Right cardiac atrium (tissue), 5 donors: ENCODE measurements at regions not wholly inside any gene's neighbourhood (a gene's known extent, or its start where the extent isn't known, plus 50 kb on each side); places are given as distances from the start of the nearest gene placed in this dataset.

Source experiments
- ATAC-seq, 2 donors: fragments of 200-7000 bp; cut with Tn5 transposase; one replicate each; pipeline versions ENCODE4 v1.8.0 to v1.9.1; 2020; ENCODE audit warnings: moderate library complexity in 2 of 2, mild to moderate bottlenecking in 1 of 2
- DNase-seq, 3 donors: peaks; one replicate each; pipeline ENCODE4 v3.0.0-alpha.2; 2020
- H3K27ac ChIP-seq: one replicate; pipeline ENCODE4 v1.5.1; 2013; ENCODE audit warnings: mild to moderate bottlenecking, low read length, control low read depth, moderate library complexity
- H3K27me3 ChIP-seq: one replicate; pipeline ENCODE4 v1.6.1; 2013; ENCODE audit not compliant: control insufficient read depth, insufficient read depth
- H3K4me1 ChIP-seq: one replicate; pipeline ENCODE4 v1.6.1; 2013; ENCODE audit warnings: low read length; ENCODE audit not compliant: control insufficient read depth, insufficient read depth
- H3K4me3 ChIP-seq: one replicate; pipeline ENCODE4 v1.5.1; 2013; ENCODE audit warnings: low read length, control low read depth
- H3K9me3 ChIP-seq: one replicate; pipeline ENCODE4 v1.6.1; 2013; ENCODE audit warnings: low read length; ENCODE audit not compliant: control insufficient read depth
- WGBS: extraction: QIAGEN DNeasy Blood & Tissue Kit; methylation state at CpG from one replicate; pipeline ENCODE4 v1.1.7; 2013; 5-methylcytosine and 5-hydroxymethylcytosine counted together
- intact Hi-C, 4 donors: fragments of 100-400 bp; cut with DNase I; formaldehyde crosslinking; loops; one replicate each; pipeline versions ENCODE4 v1.11.0 to v1.14.0; 2022 to 2023
- donor health status: healthy with polysubstance abuse.
- donor health status: DM: no; HTN: yes; CAD: no.
- donor health status: DM: no; HTN: no; CAD: no.
- donor health status: DM: no; HTN: yes; CAD: no; lungs with severe emphysema.
- donor health status: DM: yes; HTN: yes; CAD: no.

GRCh38 chr15:58235961-58236360 is 97.8 kb downstream of the AQP9 start:
- intact Hi-C loops, result no loop called here
- no peak for DNase-seq
- no peak for ATAC-seq
- Histone ChIP-seq H3K9me3 (no peaks in the 10 kb centered on the region), H3K27ac (peak overlapping the region; percentile 24), H3K27me3 (no peaks in the 10 kb centered on the region), H3K4me1 (no peaks in the 10 kb centered on the region), H3K4me3 (no peak overlapping the region)
- WGBS, result 86% methylated on average over 3 of the region's 3 CpGs

- Histone ChIP-seq H3K4me3 (no peak overlapping the region), H3K4me1 (peaks cover 6% of the 10 kb centered on the region), H3K9me3 (no peaks in the 10 kb centered on the region), H3K27me3 (no peaks in the 10 kb centered on the region), H3K27ac (peak overlapping the region; percentile 49)
- intact Hi-C loops, result no loop called here
- WGBS, result 87% methylated on average over 9 of the region's 9 CpGs
- ATAC-seq, result no peak
- DNase-seq, result no peak
Measured at GRCh38 chr15:58240191-58240932, 102.2 kb downstream of the AQP9 start.

DNA sequence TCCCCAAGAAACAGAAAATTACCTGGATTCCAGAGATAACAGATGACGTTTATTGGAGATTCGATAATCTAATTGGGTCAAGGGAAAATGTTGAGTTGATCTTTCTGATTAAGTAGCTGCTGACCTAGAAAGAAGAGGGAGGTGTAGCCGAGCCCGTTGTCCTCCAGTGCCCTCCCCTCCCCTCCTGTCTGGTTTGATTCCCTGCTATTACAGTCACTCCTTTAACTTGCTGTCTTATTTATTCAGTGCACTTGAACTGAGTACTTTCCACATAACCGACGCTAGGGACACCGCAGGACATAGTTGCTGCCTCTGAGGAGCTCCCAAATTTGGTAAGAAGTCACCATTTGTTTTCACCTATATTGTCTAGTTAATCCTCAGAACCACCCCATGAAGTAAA is 103.7 kb downstream of the AQP9 start:
- H3K4me3 ChIP-seq, result no peak overlapping the region
- WGBS, result 59% methylated on average over 7 of the region's 7 CpGs
- no peaks in the 10 kb centered on the region for H3K27me3 ChIP-seq
- H3K27ac ChIP-seq, result peak overlapping the region; percentile 55
- DNase-seq (no peak), ATAC-seq (peak; percentile 44 to 63)
- H3K4me1 ChIP-seq, result peaks cover 6% of the 10 kb centered on the region
- intact Hi-C loops, result no loop called here
- no peaks in the 10 kb centered on the region for H3K9me3 ChIP-seq

GRCh38 chr15:58243070-58243469 is 104.9 kb downstream of the AQP9 start:
- H3K9me3 ChIP-seq, result no peaks in the 10 kb centered on the region
- 56% methylated on average over 7 of the region's 7 CpGs for WGBS
- no peak overlapping the region for H3K4me3 ChIP-seq
- ATAC-seq (no peak), DNase-seq (no peak)
- peaks cover 9% of the 10 kb centered on the region for H3K4me1 ChIP-seq
- no peaks in the 10 kb centered on the region for H3K27me3 ChIP-seq
- peak overlapping the region; percentile 63 for H3K27ac ChIP-seq
- intact Hi-C loops, result no loop called here

DNA sequence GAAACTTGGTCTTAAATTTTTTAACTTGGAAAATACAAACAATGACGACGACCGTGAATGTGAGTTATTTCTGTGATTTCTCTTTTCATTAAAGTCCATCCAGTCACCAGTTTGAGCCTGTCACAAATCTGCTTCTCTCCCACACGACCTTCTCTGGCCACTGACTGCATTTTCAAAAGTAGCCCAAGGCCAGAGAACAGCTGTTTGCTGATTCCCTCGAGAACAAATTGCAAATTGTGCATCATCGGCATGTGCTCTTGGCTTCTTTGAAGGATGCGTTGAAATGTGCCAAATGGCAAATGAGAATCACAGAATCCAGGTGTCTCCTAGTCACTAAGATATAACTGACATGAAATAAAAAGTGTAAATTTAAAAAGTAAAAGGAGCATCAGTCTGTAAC is 106.4 kb downstream of the AQP9 start:
- no peak overlapping the region for H3K4me3 ChIP-seq
- WGBS, result 78% methylated on average over 7 of the region's 7 CpGs
- DNase-seq, result no peak
- no peaks in the 10 kb centered on the region for H3K9me3 ChIP-seq
- H3K27ac ChIP-seq, result peak overlapping the region; percentile 42
- no peak for ATAC-seq
- no peaks in the 10 kb centered on the region for H3K27me3 ChIP-seq
- peaks cover 11% of the 10 kb centered on the region for H3K4me1 ChIP-seq
- intact Hi-C loops, result no loop called here

DNA sequence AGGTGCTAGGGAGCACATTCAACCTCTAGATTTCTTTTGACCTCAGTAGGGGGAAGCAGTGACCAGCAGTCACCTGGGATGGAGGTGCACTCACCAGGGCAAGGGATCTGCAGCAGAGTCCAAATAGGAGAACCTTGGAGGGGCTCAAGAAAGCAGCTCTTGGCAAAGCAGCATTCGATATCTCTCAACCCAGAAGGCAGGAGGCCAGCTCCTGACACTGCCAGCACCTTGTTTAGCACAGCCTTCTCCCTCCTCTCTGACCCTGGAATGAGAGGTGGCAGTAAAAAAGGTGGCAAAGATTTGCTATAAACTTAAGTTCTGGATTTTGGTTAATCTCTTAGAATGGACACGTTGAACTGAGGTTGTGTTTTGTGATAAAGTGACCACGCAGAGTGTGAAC is 107.9 kb downstream of the AQP9 start:
- peak in 2 of 3 donors; percentile 65 to 70 for DNase-seq
- Histone ChIP-seq H3K27me3 (no peaks in the 10 kb centered on the region), H3K4me1 (peaks cover 11% of the 10 kb centered on the region), H3K9me3 (no peaks in the 10 kb centered on the region), H3K27ac (peak overlapping the region; percentile 94), H3K4me3 (no peak overlapping the region)
- ATAC-seq, result no peak
- WGBS, result 55% methylated on average over 3 of the region's 3 CpGs
- intact Hi-C loops, result no loop called here

DNA sequence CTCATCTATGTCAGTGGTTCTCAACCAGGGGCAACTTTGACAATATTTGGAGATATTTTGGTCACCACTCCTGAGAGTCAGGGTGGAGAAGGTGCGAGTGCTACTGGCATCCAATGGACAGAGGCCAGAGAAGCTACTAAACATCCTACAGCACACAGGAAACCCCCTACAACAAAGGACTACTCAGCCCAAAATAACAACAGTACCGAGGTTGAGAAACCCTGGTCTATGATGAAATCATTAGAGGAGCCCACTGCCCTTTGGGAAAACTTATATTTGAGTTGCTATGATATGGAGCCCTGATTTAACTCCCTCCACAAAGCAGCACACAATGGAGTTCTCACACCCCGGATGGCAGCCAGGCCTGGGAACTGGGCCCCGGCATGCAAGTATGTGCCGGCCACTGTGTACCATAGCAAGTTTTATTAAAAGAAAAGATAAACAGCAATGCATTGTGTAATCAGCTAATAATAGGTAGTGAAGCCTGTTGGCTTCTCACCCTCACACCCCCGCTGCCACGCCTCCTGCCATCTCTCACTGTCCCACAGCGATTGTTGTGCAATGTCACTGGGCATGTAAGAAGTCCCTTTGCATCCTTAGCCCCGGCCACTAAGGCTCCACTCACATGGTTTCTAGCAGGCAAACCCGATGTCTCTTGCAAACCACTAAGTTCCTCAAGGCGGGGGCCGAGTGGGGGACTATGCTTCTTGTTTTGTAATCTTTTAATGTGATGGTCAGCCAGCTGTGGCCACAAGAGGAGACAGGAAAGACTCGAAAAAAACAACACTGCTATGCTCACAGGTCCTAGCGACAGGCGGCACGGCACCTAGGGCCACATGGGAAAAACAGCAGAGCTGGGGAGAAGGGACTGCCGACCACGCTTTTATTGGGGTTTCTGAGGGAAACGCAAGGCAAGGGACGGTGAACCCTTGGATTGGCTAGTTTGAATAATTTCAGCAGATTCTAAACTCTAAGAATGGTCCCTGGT is 110.0 kb downstream of the AQP9 start:
- WGBS, result 67% methylated on average over 20 of the region's 20 CpGs
- intact Hi-C loops, result no loop called here
- no peaks in the 10 kb centered on the region for H3K9me3 ChIP-seq
- H3K27ac ChIP-seq, result peak overlapping the region; percentile 98
- H3K27me3 ChIP-seq, result no peaks in the 10 kb centered on the region
- peak; percentile 90 to 91 for ATAC-seq
- peaks cover 8% of the 10 kb centered on the region for H3K4me1 ChIP-seq
- DNase-seq, result peak; percentile 67 to 91 (median 89)
- H3K4me3 ChIP-seq, result no peak overlapping the region

DNA sequence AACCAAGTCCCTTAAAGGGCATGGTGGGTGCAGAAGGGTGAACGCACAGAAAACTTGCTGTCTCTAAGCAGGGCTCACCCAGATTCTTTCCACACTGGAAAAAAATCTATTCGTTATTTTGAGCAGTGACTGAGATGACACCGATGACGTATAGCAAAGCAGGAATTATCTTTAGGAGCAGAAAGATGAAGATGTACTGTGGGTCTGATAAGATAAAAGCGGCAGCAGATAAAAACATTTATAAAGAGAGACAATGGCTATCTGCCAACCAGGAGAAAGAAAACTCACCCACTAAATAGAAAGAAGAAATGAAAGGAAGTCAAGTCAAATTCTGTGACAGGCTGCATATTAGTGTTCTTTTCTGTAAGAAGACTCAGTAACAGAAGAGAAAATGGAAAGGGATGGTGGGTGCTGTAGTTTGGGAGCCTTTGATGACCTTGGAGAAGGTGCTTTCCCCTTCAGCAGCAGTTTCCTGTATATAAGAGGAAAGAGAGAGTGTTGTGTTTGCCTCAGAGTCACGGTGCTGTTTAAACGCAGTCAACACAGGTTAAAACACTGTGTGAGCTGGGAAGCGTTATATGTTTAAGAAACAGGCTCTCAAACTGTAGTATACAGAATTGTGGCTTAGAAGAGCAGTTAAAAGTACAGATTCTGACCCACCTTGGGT is 111.6 kb downstream of the AQP9 start:
- H3K27me3 ChIP-seq, result no peaks in the 10 kb centered on the region
- H3K9me3 ChIP-seq, result no peaks in the 10 kb centered on the region
- no peak for DNase-seq
- H3K4me3 ChIP-seq, result no peak overlapping the region
- H3K27ac ChIP-seq, result peak overlapping the region; percentile 98
- H3K4me1 ChIP-seq, result peaks cover 8% of the 10 kb centered on the region
- no peak for ATAC-seq
- intact Hi-C loops, result no loop called here
- 38% methylated on average over 8 of the region's 8 CpGs for WGBS

DNA sequence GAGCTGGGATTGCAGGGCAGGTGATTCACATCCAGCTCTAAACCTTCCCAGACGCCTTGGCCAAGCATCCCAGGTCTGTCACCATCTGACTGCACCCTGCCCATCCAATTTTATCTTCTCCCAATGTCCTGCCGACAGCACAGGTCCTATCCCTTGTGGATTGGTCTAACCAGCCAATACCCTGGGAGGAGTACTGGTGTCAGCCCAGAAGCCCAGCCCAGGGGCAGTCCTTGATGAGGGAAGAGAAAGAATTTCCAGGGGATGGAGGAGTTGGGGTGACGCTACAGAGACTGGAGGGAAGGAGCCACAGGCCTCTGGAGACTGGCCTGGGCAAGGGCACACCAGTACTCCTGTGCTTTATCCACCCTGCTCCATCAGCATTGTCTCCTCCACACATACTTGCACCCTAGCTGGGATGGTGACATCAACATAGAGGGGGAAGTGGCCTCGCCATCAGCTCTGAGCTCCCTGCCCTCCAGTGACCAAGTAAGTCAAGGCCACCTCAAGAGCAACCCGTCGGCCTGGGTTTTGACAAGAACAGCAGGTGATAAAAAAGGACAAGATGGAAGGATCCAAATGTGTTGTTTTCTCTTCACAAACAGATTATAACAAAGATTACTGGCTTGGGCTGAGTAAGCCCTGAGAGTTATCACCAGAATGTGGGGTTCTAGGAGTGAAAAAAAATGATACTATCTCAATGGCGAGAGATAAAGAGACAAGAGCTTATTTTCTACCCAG is 114.6 kb downstream of the AQP9 start:
- WGBS, result 71% methylated on average over 7 of the region's 7 CpGs
- DNase-seq, result no peak
- intact Hi-C loops, result no loop called here
- H3K4me3 ChIP-seq, result no peak overlapping the region
- peak overlapping the region; percentile 6 for H3K27ac ChIP-seq
- H3K9me3 ChIP-seq, result peaks cover 3% of the 10 kb centered on the region
- peaks cover 2% of the 10 kb centered on the region for H3K4me1 ChIP-seq
- ATAC-seq, result no peak
- no peaks in the 10 kb centered on the region for H3K27me3 ChIP-seq

GRCh38 chr15:58257776-58258325 is 119.7 kb downstream of the AQP9 start:
- WGBS, result 75% methylated on average over 7 of the region's 7 CpGs
- ATAC-seq (no peak), DNase-seq (no peak)
- intact Hi-C loops, result no loop called here
- peaks cover 3% of the 10 kb centered on the region for H3K9me3 ChIP-seq
- H3K27ac ChIP-seq, result no peak overlapping the region
- no peaks in the 10 kb centered on the region for H3K27me3 ChIP-seq
- H3K4me3 ChIP-seq, result no peak overlapping the region
- peaks cover 2% of the 10 kb centered on the region for H3K4me1 ChIP-seq
